ENCODE measurements at regions not wholly inside any gene's neighbourhood (a gene's known extent, or its start where the extent isn't known, plus 50 kb on each side); places are given as distances from the start of the nearest gene placed in this dataset.

GRCh38 chr1:106722466-106722865 lies 334.0 kb upstream of the PRMT6 start:
- H3K27me3 ChIP-seq (replicated peaks; ENCODE audit: insufficient read depth), result no peaks in the 10 kb centered on the region
- 77% methylated on average over 1 of the region's 1 CpG for WGBS
- intact Hi-C loops (cut with DNase I), result no loop called here
- TF ChIP-seq, protein P1, sequence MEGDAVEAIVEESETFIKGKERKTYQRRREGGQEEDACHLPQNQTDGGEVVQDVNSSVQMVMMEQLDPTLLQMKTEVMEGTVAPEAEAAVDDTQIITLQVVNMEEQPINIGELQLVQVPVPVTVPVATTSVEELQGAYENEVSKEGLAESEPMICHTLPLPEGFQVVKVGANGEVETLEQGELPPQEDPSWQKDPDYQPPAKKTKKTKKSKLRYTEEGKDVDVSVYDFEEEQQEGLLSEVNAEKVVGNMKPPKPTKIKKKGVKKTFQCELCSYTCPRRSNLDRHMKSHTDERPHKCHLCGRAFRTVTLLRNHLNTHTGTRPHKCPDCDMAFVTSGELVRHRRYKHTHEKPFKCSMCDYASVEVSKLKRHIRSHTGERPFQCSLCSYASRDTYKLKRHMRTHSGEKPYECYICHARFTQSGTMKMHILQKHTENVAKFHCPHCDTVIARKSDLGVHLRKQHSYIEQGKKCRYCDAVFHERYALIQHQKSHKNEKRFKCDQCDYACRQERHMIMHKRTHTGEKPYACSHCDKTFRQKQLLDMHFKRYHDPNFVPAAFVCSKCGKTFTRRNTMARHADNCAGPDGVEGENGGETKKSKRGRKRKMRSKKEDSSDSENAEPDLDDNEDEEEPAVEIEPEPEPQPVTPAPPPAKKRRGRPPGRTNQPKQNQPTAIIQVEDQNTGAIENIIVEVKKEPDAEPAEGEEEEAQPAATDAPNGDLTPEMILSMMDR (IDR thresholded peaks at IDR 0.05), result no peak
- no peak for TF ChIP-seq POLR2A (IDR thresholded peaks at IDR 0.05)
- TF ChIP-seq POLR2AphosphoS5 (IDR thresholded peaks at IDR 0.05), result no peak
- H3K4me3 ChIP-seq, result no peak overlapping the region
- no peak for DNase-seq (ENCODE audit: low spot score)
- no peaks in the 10 kb centered on the region for H3K9me3 ChIP-seq
- H3K27ac ChIP-seq, result no peak overlapping the region
- no peaks in the 10 kb centered on the region for H3K4me1 ChIP-seq (replicated peaks)
- no peaks in the 10 kb centered on the region for H3K36me3 ChIP-seq

DNA sequence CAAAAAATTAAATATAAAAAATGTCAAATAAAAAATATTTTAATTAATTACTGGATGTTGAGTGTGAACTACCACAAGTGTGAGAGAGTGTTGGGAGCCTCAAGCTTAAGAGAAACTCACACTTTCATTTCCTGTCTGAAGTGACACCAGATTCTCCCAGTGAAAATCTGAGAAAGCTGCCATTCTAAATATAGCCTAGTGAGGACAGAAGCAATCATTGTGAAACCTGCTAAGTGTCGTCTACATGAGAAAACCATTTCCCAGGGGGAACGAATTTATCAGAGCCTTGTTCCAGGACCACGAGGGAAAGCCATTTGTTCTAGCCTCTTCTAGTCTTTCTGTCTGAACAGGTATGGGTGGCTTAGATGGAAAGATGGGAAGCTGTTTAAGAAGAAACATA lies 329.3 kb upstream of the PRMT6 start:
- TF ChIP-seq POLR2AphosphoS5 (IDR thresholded peaks at IDR 0.05) (no peak), POLR2A (IDR thresholded peaks at IDR 0.05) (no peak)
- TF ChIP-seq, protein P1 (IDR thresholded peaks at IDR 0.05), result no peak
- intact Hi-C loops (cut with DNase I), result no loop called here
- Histone ChIP-seq H3K27me3 (replicated peaks; ENCODE audit: insufficient read depth) (no peaks in the 10 kb centered on the region), H3K9me3 (no peaks in the 10 kb centered on the region), H3K27ac (no peak overlapping the region), H3K36me3 (no peaks in the 10 kb centered on the region), H3K4me3 (no peak overlapping the region), H3K4me1 (replicated peaks) (no peaks in the 10 kb centered on the region)
- WGBS, result 50% methylated on average over 3 of the region's 3 CpGs
- DNase-seq (ENCODE audit: low spot score), result no peak

DNA sequence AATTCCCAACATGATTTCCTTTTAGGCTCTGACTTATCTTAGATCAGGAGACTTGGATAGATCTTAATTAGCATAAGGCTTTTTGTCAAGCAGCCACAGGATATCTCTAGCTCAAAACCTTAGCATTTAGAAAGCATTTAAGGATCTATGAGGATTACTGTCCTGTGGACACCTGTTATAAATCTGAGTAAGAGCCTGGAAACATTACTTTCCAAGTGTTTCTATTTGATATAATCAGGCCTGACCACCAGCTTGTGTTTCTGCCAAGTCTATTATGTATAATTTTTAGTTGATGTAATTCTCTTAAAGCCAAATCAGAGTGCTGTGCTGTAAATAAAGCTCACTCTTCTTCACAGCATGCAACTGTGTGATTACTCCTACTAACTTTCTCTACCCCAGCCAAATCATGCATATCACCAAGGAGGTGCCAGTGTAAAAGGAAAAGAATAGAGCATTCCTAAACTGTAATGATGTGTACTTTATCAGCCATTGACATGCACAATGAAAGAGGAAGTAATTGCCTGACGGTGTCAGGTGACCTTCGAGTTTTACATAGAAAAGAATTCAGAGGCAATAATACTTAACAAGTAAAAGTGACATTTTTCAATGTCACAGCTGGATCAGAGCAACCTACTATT lies 309.9 kb upstream of the PRMT6 start:
- no peaks in the 10 kb centered on the region for H3K36me3 ChIP-seq
- TF ChIP-seq, protein P1 (IDR thresholded peaks at IDR 0.05), result no peak
- no peak for TF ChIP-seq POLR2A (IDR thresholded peaks at IDR 0.05)
- TF ChIP-seq POLR2AphosphoS5 (IDR thresholded peaks at IDR 0.05), result no peak
- intact Hi-C loops (cut with DNase I), result no loop called here
- no peak overlapping the region for H3K4me3 ChIP-seq
- DNase-seq (ENCODE audit: low spot score), result no peak
- 14% methylated on average over 2 of the region's 2 CpGs for WGBS
- no peaks in the 10 kb centered on the region for H3K4me1 ChIP-seq (replicated peaks)
- H3K27ac ChIP-seq, result no peak overlapping the region
- H3K27me3 ChIP-seq (replicated peaks; ENCODE audit: insufficient read depth), result no peaks in the 10 kb centered on the region
- no peaks in the 10 kb centered on the region for H3K9me3 ChIP-seq

- DNase-seq (ENCODE audit: low spot score), result no peak
- Histone ChIP-seq H3K4me1 (replicated peaks) (no peaks in the 10 kb centered on the region), H3K27me3 (replicated peaks; ENCODE audit: insufficient read depth) (no peaks in the 10 kb centered on the region), H3K9me3 (no peaks in the 10 kb centered on the region), H3K27ac (no peak overlapping the region), H3K4me3 (no peak overlapping the region), H3K36me3 (no peaks in the 10 kb centered on the region)
- TF ChIP-seq POLR2A (IDR thresholded peaks at IDR 0.05), result no peak
- no peak for TF ChIP-seq POLR2AphosphoS5 (IDR thresholded peaks at IDR 0.05)
- TF ChIP-seq, protein P1 (IDR thresholded peaks at IDR 0.05), result no peak
- 45% methylated on average over 3 of the region's 3 CpGs for WGBS
- intact Hi-C loops (cut with DNase I), result no loop called here
Observed at GRCh38 chr1:106747232-106747631, 309.2 kb upstream of the PRMT6 start.

- TF ChIP-seq POLR2AphosphoS5 (IDR thresholded peaks at IDR 0.05) (no peak), POLR2A (IDR thresholded peaks at IDR 0.05) (no peak)
- TF ChIP-seq, protein P1 (IDR thresholded peaks at IDR 0.05), result no peak
- Histone ChIP-seq H3K4me3 (no peak overlapping the region), H3K36me3 (no peaks in the 10 kb centered on the region), H3K9me3 (no peaks in the 10 kb centered on the region), H3K4me1 (replicated peaks) (no peaks in the 10 kb centered on the region), H3K27ac (no peak overlapping the region), H3K27me3 (replicated peaks; ENCODE audit: insufficient read depth) (no peaks in the 10 kb centered on the region)
- DNase-seq (ENCODE audit: low spot score), result no peak
- intact Hi-C loops (cut with DNase I), result no loop called here
- WGBS, result 93% methylated on average over 15 of the region's 15 CpGs
Observed at GRCh38 chr1:106747791-106748190, 308.7 kb upstream of the PRMT6 start.
